Astrocyte (in vitro differentiated cells and primary cell): ENCODE measurements at regions not wholly inside any gene's neighbourhood (a gene's known extent, or its start where the extent isn't known, plus 50 kb on each side); places are given as distances from the start of the nearest gene placed in this dataset.

Experiments
- DNase-seq: peaks from one replicate; pipeline ENCODE4 v3.0.0-alpha.2; 2010; ENCODE audit warnings: low read depth
- FAIRE-seq: peaks from 2 replicates; lab custom pipeline; 2011; peaks lifted over from hg19 to GRCh38; lab: Jason Lieb, UNC
- H2AFZ ChIP-seq: 2 replicates; pipeline ENCODE4 v1.6.0; 2012; ENCODE audit warnings: low read depth, low read length, inconsistent platforms
- H3K27ac ChIP-seq: 2 replicates; pipeline ENCODE4 v1.5.1; 2011; ENCODE audit warnings: low read depth, low read length, inconsistent platforms
- H3K27me3 ChIP-seq: 2 replicates; pipeline ENCODE4 v1.6.0; 2011; ENCODE audit warnings: low read length, inconsistent platforms; ENCODE audit not compliant: insufficient read depth
- H3K36me3 ChIP-seq: 2 replicates; pipeline ENCODE4 v1.5.1; 2011; ENCODE audit warnings: low read length, inconsistent platforms; ENCODE audit not compliant: insufficient read depth
- H3K4me1 ChIP-seq: 2 replicates; pipeline ENCODE4 v1.5.1; 2011; ENCODE audit warnings: low read length, inconsistent platforms; ENCODE audit not compliant: insufficient read depth
- H3K4me2 ChIP-seq: 2 replicates; pipeline ENCODE4 v1.6.0; 2012; ENCODE audit warnings: low read length, inconsistent platforms
- H3K4me3 ChIP-seq: 2 replicates; pipeline ENCODE4 v1.5.1; 2011; ENCODE audit warnings: low read depth, mild to moderate bottlenecking, low read length, inconsistent platforms; ENCODE audit not compliant: insufficient read depth
- H3K79me2 ChIP-seq: 2 replicates; pipeline ENCODE4 v1.6.0; 2012; ENCODE audit warnings: mild to moderate bottlenecking, low read length, inconsistent platforms; ENCODE audit not compliant: insufficient read depth
- H3K9ac ChIP-seq: 2 replicates; pipeline ENCODE4 v1.6.0; 2012; ENCODE audit warnings: mild to moderate bottlenecking, low read length, inconsistent platforms
- H3K9me3 ChIP-seq: 2 replicates; pipeline ENCODE4 v1.5.1; 2012; ENCODE audit warnings: low read depth, mild to moderate bottlenecking, low read length, inconsistent platforms; ENCODE audit not compliant: insufficient read depth
- H4K20me1 ChIP-seq: 2 replicates; pipeline ENCODE4 v1.6.0; 2012; ENCODE audit warnings: low read length, inconsistent platforms; ENCODE audit not compliant: insufficient read depth
- H3K27ac Mint-ChIP-seq: one replicate; pipeline ENCODE4 v1.8.0; 2021; ENCODE audit warnings: mild to moderate bottlenecking, mixed read lengths; ENCODE audit not compliant: unreplicated experiment
- H3K27me3 Mint-ChIP-seq: one replicate; pipeline ENCODE4 v1.8.0; 2021; ENCODE audit warnings: low read depth, mixed read lengths; ENCODE audit not compliant: unreplicated experiment
- H3K36me3 Mint-ChIP-seq: one replicate; pipeline ENCODE4 v1.8.0; 2021; ENCODE audit warnings: low read depth, mixed read lengths; ENCODE audit not compliant: unreplicated experiment
- H3K4me1 Mint-ChIP-seq: one replicate; pipeline ENCODE4 v1.8.0; 2021; ENCODE audit warnings: low read depth, mixed read lengths; ENCODE audit not compliant: unreplicated experiment
- H3K4me3 Mint-ChIP-seq: one replicate; pipeline ENCODE4 v1.8.0; 2021; ENCODE audit warnings: mild to moderate bottlenecking, moderate library complexity, mixed read lengths; ENCODE audit not compliant: unreplicated experiment
- H3K9me3 Mint-ChIP-seq: one replicate; pipeline ENCODE4 v1.8.0; 2021; ENCODE audit warnings: mild to moderate bottlenecking, mixed read lengths; ENCODE audit not compliant: unreplicated experiment
- EZH2 ChIP-seq: IDR thresholded peaks from 2 replicates; pipeline ENCODE4 v1.6.1; 2012; ENCODE audit warnings: mild to moderate bottlenecking, low read length, inconsistent platforms; ENCODE audit not compliant: insufficient read depth
- TF ChIP-seq, protein P1 (sequence below): IDR thresholded peaks from 2 replicates; pipeline ENCODE4 v1.5.1; 2011; ENCODE audit warnings: low read depth, mild to moderate bottlenecking, inconsistent platforms, low read length, moderate library complexity; ENCODE audit not compliant: insufficient read depth

DNA sequence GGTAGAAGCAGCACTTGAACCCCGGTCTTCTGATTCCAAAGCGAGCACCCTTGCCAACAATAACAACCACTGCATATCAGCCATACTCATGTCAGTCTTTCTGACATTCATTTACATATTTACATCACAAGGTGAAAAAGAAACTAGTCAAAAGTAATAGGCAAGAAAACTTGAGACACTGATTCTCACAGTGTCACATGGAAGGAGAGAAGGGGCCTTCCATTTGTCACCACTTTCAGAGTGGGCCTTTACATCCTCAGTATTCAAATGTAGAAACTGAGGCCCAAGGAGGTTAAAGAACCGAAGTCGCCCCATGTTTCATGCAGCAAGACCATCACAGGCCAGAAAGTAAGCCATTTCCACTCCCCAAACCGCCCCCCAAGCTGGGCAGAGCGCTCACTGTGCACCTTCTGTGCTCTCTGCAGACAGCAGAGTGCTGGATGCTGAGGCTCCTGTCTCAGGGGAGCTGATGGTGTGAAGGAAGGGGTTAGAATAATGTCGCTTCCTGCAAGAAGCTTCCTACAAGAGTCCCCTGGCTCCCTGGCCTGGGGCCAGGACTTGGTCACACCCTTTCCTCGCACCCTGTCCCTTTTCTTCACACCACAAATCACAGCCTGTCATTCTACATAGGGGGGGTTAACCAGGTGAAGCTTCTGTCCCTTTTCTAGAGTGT is 260.1 kb downstream of the UACA start:
- Histone ChIP-seq H3K4me2 (no peak overlapping the region), H3K9me3 (no peaks in the 10 kb centered on the region), H3K4me1 (peaks cover 42% of the 10 kb centered on the region), H3K79me2 (no peaks in the 10 kb centered on the region), H3K36me3 (no peaks in the 10 kb centered on the region), H3K27me3 (peaks cover 12% of the 10 kb centered on the region), H3K9ac (no peak overlapping the region), H3K4me3 (no peak overlapping the region), H3K27ac (no peak overlapping the region), H2AFZ (no peak overlapping the region), H4K20me1 (no peaks in the 10 kb centered on the region)
- no peak overlapping the region for H3K27ac Mint-ChIP-seq
- no peaks in the 10 kb centered on the region for H3K36me3 Mint-ChIP-seq
- no peaks in the 10 kb centered on the region for H3K9me3 Mint-ChIP-seq
- H3K27me3 Mint-ChIP-seq, result peaks cover 43% of the 10 kb centered on the region
- no peak overlapping the region for H3K4me3 Mint-ChIP-seq
- FAIRE-seq (no peak), DNase-seq (no peak)
- no peak for TF ChIP-seq EZH2
- TF ChIP-seq, protein P1, sequence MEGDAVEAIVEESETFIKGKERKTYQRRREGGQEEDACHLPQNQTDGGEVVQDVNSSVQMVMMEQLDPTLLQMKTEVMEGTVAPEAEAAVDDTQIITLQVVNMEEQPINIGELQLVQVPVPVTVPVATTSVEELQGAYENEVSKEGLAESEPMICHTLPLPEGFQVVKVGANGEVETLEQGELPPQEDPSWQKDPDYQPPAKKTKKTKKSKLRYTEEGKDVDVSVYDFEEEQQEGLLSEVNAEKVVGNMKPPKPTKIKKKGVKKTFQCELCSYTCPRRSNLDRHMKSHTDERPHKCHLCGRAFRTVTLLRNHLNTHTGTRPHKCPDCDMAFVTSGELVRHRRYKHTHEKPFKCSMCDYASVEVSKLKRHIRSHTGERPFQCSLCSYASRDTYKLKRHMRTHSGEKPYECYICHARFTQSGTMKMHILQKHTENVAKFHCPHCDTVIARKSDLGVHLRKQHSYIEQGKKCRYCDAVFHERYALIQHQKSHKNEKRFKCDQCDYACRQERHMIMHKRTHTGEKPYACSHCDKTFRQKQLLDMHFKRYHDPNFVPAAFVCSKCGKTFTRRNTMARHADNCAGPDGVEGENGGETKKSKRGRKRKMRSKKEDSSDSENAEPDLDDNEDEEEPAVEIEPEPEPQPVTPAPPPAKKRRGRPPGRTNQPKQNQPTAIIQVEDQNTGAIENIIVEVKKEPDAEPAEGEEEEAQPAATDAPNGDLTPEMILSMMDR, result no peak
- peaks cover 40% of the 10 kb centered on the region for H3K4me1 Mint-ChIP-seq

DNA sequence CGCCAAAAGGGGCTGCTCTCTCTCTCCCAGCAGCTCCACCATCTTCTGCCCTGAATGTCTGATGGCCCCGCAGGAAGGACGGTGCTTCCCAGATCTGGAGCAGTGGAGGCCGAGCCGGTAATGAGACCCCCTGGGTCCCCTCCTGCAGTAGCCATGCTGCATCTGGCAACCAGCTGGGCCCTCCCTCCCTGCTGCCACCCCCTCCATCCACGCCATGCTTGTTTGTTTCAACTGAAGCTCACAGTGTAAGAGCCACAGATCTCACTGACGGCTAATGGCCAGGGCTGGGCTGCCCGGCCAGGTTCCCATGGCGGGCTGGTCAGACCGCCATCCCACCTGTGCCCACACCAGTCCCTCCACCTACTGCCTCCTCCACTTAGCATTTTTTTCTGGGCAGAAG is 260.8 kb downstream of the UACA start:
- no peak overlapping the region for H2AFZ ChIP-seq
- no peak overlapping the region for H3K4me2 ChIP-seq
- H3K4me1 ChIP-seq, result peaks cover 37% of the 10 kb centered on the region
- no peak overlapping the region for H3K4me3 Mint-ChIP-seq
- H3K36me3 ChIP-seq, result no peaks in the 10 kb centered on the region
- no peaks in the 10 kb centered on the region for H3K36me3 Mint-ChIP-seq
- DNase-seq (no peak), FAIRE-seq (no peak)
- H3K27me3 ChIP-seq, result peaks cover 12% of the 10 kb centered on the region
- TF ChIP-seq, protein P1, result no peak
- no peak for TF ChIP-seq EZH2
- H3K4me3 ChIP-seq, result no peak overlapping the region
- no peak overlapping the region for H3K27ac Mint-ChIP-seq
- H3K27me3 Mint-ChIP-seq, result peaks cover 48% of the 10 kb centered on the region
- H3K4me1 Mint-ChIP-seq, result peaks cover 35% of the 10 kb centered on the region
- H4K20me1 ChIP-seq, result no peaks in the 10 kb centered on the region
- H3K9ac ChIP-seq, result no peak overlapping the region
- no peaks in the 10 kb centered on the region for H3K9me3 ChIP-seq
- H3K27ac ChIP-seq, result no peak overlapping the region
- no peaks in the 10 kb centered on the region for H3K79me2 ChIP-seq
- no peaks in the 10 kb centered on the region for H3K9me3 Mint-ChIP-seq

DNA sequence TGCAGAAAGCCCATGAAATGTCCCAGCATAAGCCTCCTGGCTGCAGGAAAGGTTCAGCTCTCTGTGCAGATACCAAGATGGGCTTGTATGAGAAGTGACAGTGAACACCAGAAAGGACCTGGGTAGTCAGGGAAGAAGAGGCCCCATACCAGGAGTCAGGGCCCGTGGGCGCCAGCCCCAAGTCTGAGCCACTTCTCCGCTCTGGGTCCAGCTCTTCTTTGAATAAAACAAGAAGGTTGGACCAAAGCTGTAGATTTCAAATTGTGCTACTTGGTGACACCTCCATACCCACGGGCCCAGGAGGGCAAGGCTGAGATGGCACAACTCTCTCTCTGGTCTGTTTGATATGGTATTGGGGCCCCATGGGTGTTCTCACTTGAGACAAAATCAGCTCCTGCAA is 261.5 kb downstream of the UACA start:
- Histone ChIP-seq H3K79me2 (no peaks in the 10 kb centered on the region), H3K4me2 (no peak overlapping the region), H3K9ac (no peak overlapping the region), H3K9me3 (no peaks in the 10 kb centered on the region), H3K27me3 (peaks cover 15% of the 10 kb centered on the region), H2AFZ (no peak overlapping the region), H4K20me1 (no peaks in the 10 kb centered on the region), H3K4me3 (no peak overlapping the region), H3K27ac (no peak overlapping the region), H3K36me3 (no peaks in the 10 kb centered on the region), H3K4me1 (peaks cover 37% of the 10 kb centered on the region)
- no peaks in the 10 kb centered on the region for H3K36me3 Mint-ChIP-seq
- H3K27me3 Mint-ChIP-seq, result peaks cover 55% of the 10 kb centered on the region
- H3K9me3 Mint-ChIP-seq, result no peaks in the 10 kb centered on the region
- FAIRE-seq, result no peak
- H3K27ac Mint-ChIP-seq, result no peak overlapping the region
- peaks cover 35% of the 10 kb centered on the region for H3K4me1 Mint-ChIP-seq
- no peak for TF ChIP-seq EZH2
- TF ChIP-seq, protein P1, result no peak
- H3K4me3 Mint-ChIP-seq, result no peak overlapping the region
- no peak for DNase-seq
